HEK293 (cell line): ENCODE measurements at regions not wholly inside any gene's neighbourhood (a gene's known extent, or its start where the extent isn't known, plus 50 kb on each side); places are given as distances from the start of the nearest gene placed in this dataset.

ENCODE experiments used
- CTCF ChIA-PET: fragments of 350-600 bp; formaldehyde crosslinking; extraction: SDS; loops from one replicate; lab custom pipeline; 2021; ENCODE audit warnings: antibody characterized with exemption; lab: Yijun Ruan, JAX
- POLR2A ChIA-PET: fragments of 300-600 bp; formaldehyde crosslinking; extraction: SDS; loops from one replicate; lab custom pipeline; 2020; ENCODE audit warnings: antibody characterized with exemption, inconsistent platforms; lab: Yijun Ruan, JAX
- H3K27ac ChIP-seq: fragments of 200-500 bp; sonication (Bioruptor generic); 2 replicates; pipeline ENCODE4 v1.5.1; 2014; ENCODE audit warnings: low read depth, low read length, control low read depth, inconsistent platforms; ENCODE audit errors: extremely low read depth
- H3K36me3 ChIP-seq, 2 experiments: fragments of 200-500 bp in 1 of 2; sonication (Bioruptor generic) in 1 of 2; 1 replicate in 1 of 2; 2 replicates in 1 of 2; pipeline ENCODE4 v1.5.1; 2014 to 2017; ENCODE audit warnings: inconsistent platforms in 2 of 2, low read length in 2 of 2; ENCODE audit not compliant: control insufficient read depth in 2 of 2, insufficient read depth in 1 of 2
- H3K4me1 ChIP-seq: fragments of 200-500 bp; sonication (Bioruptor generic); 2 replicates; pipeline ENCODE4 v1.5.1; 2014; ENCODE audit warnings: mild to moderate bottlenecking, low read length, inconsistent platforms; ENCODE audit not compliant: control insufficient read depth, insufficient read depth
- H3K4me3 ChIP-seq: 2 replicates; pipeline ENCODE4 v1.5.1; 2011; ENCODE audit warnings: low read depth, mild to moderate bottlenecking, control low read depth, low read length, moderate library complexity
- H3K9me3 ChIP-seq: fragments of 200-500 bp; sonication (Bioruptor generic); 2 replicates; pipeline ENCODE4 v1.5.1; 2014; ENCODE audit warnings: low read depth, low read length, inconsistent platforms; ENCODE audit not compliant: control insufficient read depth, insufficient read depth
- HOXC10 ChIP-seq: sonication (generic); formaldehyde crosslinking; IDR thresholded peaks from 2 replicates; pipeline ENCODE4 v1.8.1; 2023; ENCODE audit warnings: mild to moderate bottlenecking, missing genetic modification reagents
- OVOL3 ChIP-seq: fragments of 450-650 bp; formaldehyde crosslinking; IDR thresholded peaks from 2 replicates; pipeline ENCODE4 v1.5.1; 2016; ENCODE audit warnings: missing biosample characterization, missing genetic modification characterization
- SP2 ChIP-seq: fragments of 450-650 bp; formaldehyde crosslinking; IDR thresholded peaks from 2 replicates; pipeline ENCODE4 v1.5.1; 2016; ENCODE audit warnings: missing biosample characterization, missing genetic modification characterization
- ZBTB1 ChIP-seq: fragments of 450-650 bp; formaldehyde crosslinking; IDR thresholded peaks from 2 replicates; pipeline ENCODE4 v1.5.1; 2016; ENCODE audit warnings: missing biosample characterization, missing genetic modification characterization
- ZBTB11 ChIP-seq: fragments of 450-650 bp; formaldehyde crosslinking; conservative IDR thresholded peaks from 2 replicates; pipeline ENCODE4 v1.5.1; 2016; ENCODE audit warnings: low read depth, missing biosample characterization, missing genetic modification characterization
- ZFP41 ChIP-seq: fragments of 450-650 bp; formaldehyde crosslinking; IDR thresholded peaks from 2 replicates; pipeline ENCODE4 v1.5.1; 2016; ENCODE audit warnings: missing biosample characterization, missing genetic modification characterization, borderline replicate concordance
- ZNF138 ChIP-seq: fragments of 450-650 bp; formaldehyde crosslinking; IDR thresholded peaks from 2 replicates; pipeline ENCODE4 v1.5.1; 2016; ENCODE audit warnings: missing biosample characterization, missing genetic modification characterization, borderline replicate concordance
- ZNF146 ChIP-seq: fragments of 450-650 bp; formaldehyde crosslinking; IDR thresholded peaks from 2 replicates; pipeline ENCODE4 v1.5.1; 2016; ENCODE audit warnings: missing biosample characterization, missing genetic modification characterization
- ZNF248 ChIP-seq: fragments of 450-650 bp; formaldehyde crosslinking; IDR thresholded peaks from 2 replicates; pipeline ENCODE4 v1.5.1; 2017; ENCODE audit warnings: missing biosample characterization, missing genetic modification characterization
- ZNF311 ChIP-seq: fragments of 450-650 bp; formaldehyde crosslinking; IDR thresholded peaks from 2 replicates; pipeline ENCODE4 v1.5.1; 2017; ENCODE audit warnings: missing biosample characterization, missing genetic modification characterization, borderline replicate concordance
- ZNF394 ChIP-seq: fragments of 450-650 bp; formaldehyde crosslinking; IDR thresholded peaks from 2 replicates; pipeline ENCODE4 v1.5.1; 2016; ENCODE audit warnings: missing biosample characterization, missing genetic modification characterization, mild to moderate bottlenecking, moderate library complexity, borderline replicate concordance
- ZNF404 ChIP-seq: fragments of 450-650 bp; formaldehyde crosslinking; IDR thresholded peaks from 2 replicates; pipeline ENCODE4 v1.5.1; 2017; ENCODE audit warnings: missing biosample characterization, missing genetic modification characterization
- ZNF488 ChIP-seq: fragments of 450-650 bp; formaldehyde crosslinking; IDR thresholded peaks from 2 replicates; pipeline ENCODE4 v1.5.1; 2016; ENCODE audit warnings: missing biosample characterization, missing genetic modification characterization
- ZNF624 ChIP-seq: fragments of 450-650 bp; formaldehyde crosslinking; IDR thresholded peaks from 2 replicates; pipeline ENCODE4 v1.5.1; 2017; ENCODE audit warnings: missing biosample characterization, missing genetic modification characterization
- ZNF701 ChIP-seq: fragments of 450-650 bp; formaldehyde crosslinking; IDR thresholded peaks from 2 replicates; pipeline ENCODE4 v1.5.1; 2016; ENCODE audit warnings: missing biosample characterization, missing genetic modification characterization
- ZNF768 ChIP-seq: fragments of 450-650 bp; formaldehyde crosslinking; IDR thresholded peaks from 2 replicates; pipeline ENCODE4 v1.5.1; 2018; ENCODE audit warnings: missing biosample characterization, mild to moderate bottlenecking, missing genetic modification characterization
- ZNF776 ChIP-seq: fragments of 450-650 bp; formaldehyde crosslinking; IDR thresholded peaks from 2 replicates; pipeline ENCODE4 v1.5.0; 2017; ENCODE audit warnings: missing biosample characterization, missing genetic modification characterization, borderline replicate concordance
- ZNF843 ChIP-seq: fragments of 450-650 bp; formaldehyde crosslinking; IDR thresholded peaks from 2 replicates; pipeline ENCODE4 v1.5.1; 2016; ENCODE audit warnings: missing biosample characterization, missing genetic modification characterization

- ChIA-PET CTCF (no interaction called here), POLR2A (no interaction called here)
- Histone ChIP-seq H3K36me3 (no peaks in the 10 kb centered on the region), H3K4me1 (no peaks in the 10 kb centered on the region), H3K9me3 (no peaks in the 10 kb centered on the region; the same call in 1 of the 2 replicates), H3K4me3 (no peak overlapping the region), H3K27ac (no peak overlapping the region)
- no peak for TF ChIP-seq ZNF768
- TF ChIP-seq ZBTB11 (tag by site-specific recombination), result no peak
- TF ChIP-seq ZNF776, result no peak
- no peak for TF ChIP-seq ZNF701 (tag by site-specific recombination)
- TF ChIP-seq HOXC10 (CRISPR knock-in tag), result no peak
- no peak for TF ChIP-seq ZFP41 (tag by site-specific recombination)
- TF ChIP-seq ZNF404, result no peak
- no peak for TF ChIP-seq ZNF311 (tag by site-specific recombination)
- TF ChIP-seq ZNF843 (tag by site-specific recombination), result no peak
- no peak for TF ChIP-seq ZNF248 (tag by site-specific recombination)
These were observed 1274.1 kb upstream of the NCAM2 start for GRCh38 chr21:19724081-19724480.

GRCh38 chr21:19731251-19731650 lies 1267.0 kb upstream of the NCAM2 start:
- ChIA-PET CTCF (interaction anchor here (0.7 kb wide), 1 partner anchor 919 kb away, joined by 3 read pairs; no protein-coding TSS in a partner anchor), POLR2A (no interaction called here)
- no peak overlapping the region for H3K27ac ChIP-seq
- no peak for TF ChIP-seq ZBTB1
- no peak for TF ChIP-seq ZNF624 (tag by site-specific recombination)
- H3K36me3 ChIP-seq, result no peaks in the 10 kb centered on the region
- H3K4me3 ChIP-seq, result no peak overlapping the region
- no peaks in the 10 kb centered on the region for H3K4me1 ChIP-seq
- no peaks in the 10 kb centered on the region for H3K9me3 ChIP-seq

GRCh38 chr21:19759836-19760235 lies 1238.4 kb upstream of the NCAM2 start:
- H3K9me3 ChIP-seq, result no peaks in the 10 kb centered on the region; the same call in 1 of the 2 replicates
- POLR2A ChIA-PET, result no interaction called here
- no peak overlapping the region for H3K4me3 ChIP-seq
- H3K4me1 ChIP-seq, result no peaks in the 10 kb centered on the region
- no peaks in the 10 kb centered on the region for H3K36me3 ChIP-seq
- TF ChIP-seq HOXC10 (CRISPR knock-in tag) (no peak), ZNF138 (tag by site-specific recombination) (no peak), ZNF394 (tag by site-specific recombination) (no peak), ZNF488 (tag by site-specific recombination) (no peak), OVOL3 (tag by site-specific recombination) (no peak)
- CTCF ChIA-PET, result no interaction called here
- no peak overlapping the region for H3K27ac ChIP-seq

GRCh38 chr21:19767546-19767945 lies 1230.7 kb upstream of the NCAM2 start:
- POLR2A ChIA-PET, result no interaction called here
- no peaks in the 10 kb centered on the region for H3K4me1 ChIP-seq
- CTCF ChIA-PET, result no interaction called here
- TF ChIP-seq SP2, result no peak
- TF ChIP-seq ZNF146 (tag by site-specific recombination), result no peak
- TF ChIP-seq, all 188 proteins: peak for 0
- H3K27ac ChIP-seq, result no peak overlapping the region
- H3K4me3 ChIP-seq, result no peak overlapping the region
- H3K36me3 ChIP-seq, result no peaks in the 10 kb centered on the region
- no peaks in the 10 kb centered on the region; the same call in none of the 2 replicates for H3K9me3 ChIP-seq
